NCI-H524 (cell line): ENCODE measurements at regions not wholly inside any gene's neighbourhood (a gene's known extent, or its start where the extent isn't known, plus 50 kb on each side); places are given as distances from the start of the nearest gene placed in this dataset.

Experiments
- DNase-seq, 2 experiments: peaks; one replicate each; lab custom pipeline; 2025; lab: John Stamatoyannopoulos, UW

GRCh38 chr1:25001125-25001915, 71.2 kb upstream of the RUNX3 start:
- DNase-seq, result no peak

GRCh38 chr1:24999906-25000305, 69.8 kb upstream of the RUNX3 start:
- DNase-seq, result no peak

GRCh38 chr1:24999426-24999825, 69.3 kb upstream of the RUNX3 start:
- no peak for DNase-seq

GRCh38 chr1:24998563-24999245, 68.6 kb upstream of the RUNX3 start:
- no peak for DNase-seq

GRCh38 chr1:24996983-24997893, 67.2 kb upstream of the RUNX3 start:
- DNase-seq, result no peak

GRCh38 chr1:24996456-24996855, 66.4 kb upstream of the RUNX3 start:
- DNase-seq, result no peak

- DNase-seq, result no peak
These were observed 65.6 kb upstream of the RUNX3 start for GRCh38 chr1:24995661-24996060.

GRCh38 chr1:24995140-24995539, 65.1 kb upstream of the RUNX3 start:
- DNase-seq, result no peak

GRCh38 chr1:24993871-24994580, 64.0 kb upstream of the RUNX3 start:
- DNase-seq, result no peak

- DNase-seq, result no peak
These were observed 62.7 kb upstream of the RUNX3 start for GRCh38 chr1:24992761-24993211.

- DNase-seq, result no peak
These were observed 62.2 kb upstream of the RUNX3 start for GRCh38 chr1:24992124-24992760.

- DNase-seq, result no peak
These were observed 61.6 kb upstream of the RUNX3 start for GRCh38 chr1:24991697-24992096.

- no peak for DNase-seq
These were observed 60.9 kb upstream of the RUNX3 start for GRCh38 chr1:24990779-24991641.

GRCh38 chr1:24990136-24990535, 60.1 kb upstream of the RUNX3 start:
- no peak for DNase-seq

GRCh38 chr1:24989082-24989481, 59.0 kb upstream of the RUNX3 start:
- no peak for DNase-seq

- no peak for DNase-seq
These were observed 58.5 kb upstream of the RUNX3 start for GRCh38 chr1:24988558-24988912.

- no peak for DNase-seq
These were observed 57.9 kb upstream of the RUNX3 start for GRCh38 chr1:24987875-24988557.

GRCh38 chr1:24987424-24987823, 57.3 kb upstream of the RUNX3 start:
- no peak for DNase-seq

GRCh38 chr1:24986372-24986965, 56.4 kb upstream of the RUNX3 start:
- DNase-seq, result no peak
